RCC 7860 (cell line): ENCODE measurements at regions not wholly inside any gene's neighbourhood (a gene's known extent, or its start where the extent isn't known, plus 50 kb on each side); places are given as distances from the start of the nearest gene placed in this dataset.
"Not testable (repeated sequence)": the region's sequence is repeated elsewhere in the genome, so short reads cannot be mapped to it uniquely, and the experiment has no call there.

Experiments
- DNase-seq: peaks from one replicate; pipeline ENCODE4 v3.0.0-alpha.2; 2015; ENCODE audit warnings: low spot score
- FAIRE-seq: peaks from 2 replicates; lab custom pipeline; 2012; peaks lifted over from hg19 to GRCh38; lab: Jason Lieb, UNC

DNA sequence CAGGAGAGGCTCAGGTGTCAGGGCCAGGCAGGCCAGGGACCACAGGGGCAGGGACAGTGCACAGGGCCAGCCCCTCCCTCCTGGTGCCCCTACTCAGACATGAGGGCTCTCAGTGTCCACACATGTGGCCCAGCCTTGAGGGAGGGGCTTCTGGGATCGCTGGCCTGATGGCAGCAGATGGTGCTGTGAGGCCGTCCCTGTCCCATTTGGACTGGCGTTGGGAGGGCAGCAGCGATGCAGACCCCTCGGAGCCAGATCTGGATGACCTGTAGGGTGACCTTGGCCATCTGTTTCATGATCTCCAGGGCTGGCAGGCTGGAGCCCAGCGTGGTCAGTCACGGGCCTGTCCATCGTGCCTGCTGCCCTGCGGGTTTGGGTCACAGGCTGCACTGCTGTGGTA is 377.6 kb downstream of the TMEM121 start:
- FAIRE-seq (no peak), DNase-seq (no peak)

GRCh38 chr14:105904379-105904778 is 378.0 kb downstream of the TMEM121 start:
- FAIRE-seq, result no peak
- DNase-seq, result no peak

- DNase-seq (no peak), FAIRE-seq (no peak)
Measured at GRCh38 chr14:105905456-105905855, 379.1 kb downstream of the TMEM121 start.

DNA sequence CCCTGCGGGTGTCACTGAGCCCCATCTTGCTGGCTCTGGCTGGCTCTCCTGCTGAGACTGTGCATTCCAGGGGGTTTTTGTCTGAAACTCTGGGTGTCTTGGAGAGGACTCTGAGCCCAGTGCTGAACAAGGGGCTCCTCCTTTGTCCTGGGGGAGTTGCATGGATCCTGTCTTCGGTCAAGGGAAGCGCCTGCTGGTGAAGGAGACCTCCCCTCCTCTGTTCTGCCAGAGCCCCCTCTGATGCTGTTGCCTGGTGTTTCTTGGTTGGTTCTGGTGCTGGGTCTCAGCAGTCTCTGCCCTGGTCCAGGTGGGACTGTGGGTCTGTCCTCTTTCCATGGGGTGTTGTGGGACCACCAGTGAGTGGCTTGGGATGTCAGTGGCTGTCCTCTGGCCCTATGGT is 380.9 kb downstream of the TMEM121 start:
- DNase-seq (no peak), FAIRE-seq (no peak)

DNA sequence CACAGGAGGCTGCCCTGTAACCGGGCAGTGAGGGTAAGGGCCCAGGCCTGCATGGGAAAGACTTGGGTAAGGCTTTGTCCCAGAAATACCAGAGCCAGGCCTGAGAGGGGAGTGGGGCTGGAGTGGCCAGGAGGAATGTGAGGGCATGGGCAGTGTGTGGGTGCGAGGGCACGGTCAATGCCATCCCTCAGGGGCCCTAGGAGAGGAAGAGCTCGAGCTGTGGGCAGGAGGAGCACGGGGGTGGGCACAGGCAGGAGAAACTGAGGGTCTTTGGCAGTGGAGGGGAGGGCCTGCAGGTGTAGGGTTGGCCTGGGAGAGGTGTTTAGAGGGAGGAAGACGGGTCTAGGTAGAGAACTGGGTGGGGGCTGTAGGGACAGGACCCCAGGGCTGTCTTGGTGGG is 381.6 kb downstream of the TMEM121 start:
- FAIRE-seq, result no peak
- DNase-seq, result no peak

DNA sequence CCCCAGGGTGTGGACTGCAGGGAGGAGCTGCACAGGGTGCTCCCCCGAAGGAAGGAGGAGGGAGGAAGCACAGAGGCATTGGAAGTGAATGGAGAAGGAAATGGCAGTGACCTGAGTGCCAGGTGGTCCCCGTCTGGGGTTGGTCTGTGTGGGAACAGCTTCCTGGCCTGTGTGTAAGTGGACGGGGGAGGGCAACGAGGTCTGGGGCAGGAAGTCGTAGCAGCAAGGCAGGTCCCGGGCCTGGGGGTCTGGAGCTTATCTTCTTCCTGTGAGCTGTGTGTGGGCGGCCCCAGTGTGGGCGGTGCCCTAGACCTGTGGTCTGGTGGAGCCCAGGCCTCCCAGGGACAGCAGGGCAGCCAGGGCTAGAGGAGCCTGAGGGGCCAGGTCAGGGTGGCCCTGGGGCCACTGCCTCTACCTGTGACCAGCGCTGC is 382.1 kb downstream of the TMEM121 start:
- no peak for DNase-seq
- FAIRE-seq, result no peak

GRCh38 chr14:105909046-105909827 is 382.9 kb downstream of the TMEM121 start:
- no peak for FAIRE-seq
- DNase-seq, result no peak

DNA sequence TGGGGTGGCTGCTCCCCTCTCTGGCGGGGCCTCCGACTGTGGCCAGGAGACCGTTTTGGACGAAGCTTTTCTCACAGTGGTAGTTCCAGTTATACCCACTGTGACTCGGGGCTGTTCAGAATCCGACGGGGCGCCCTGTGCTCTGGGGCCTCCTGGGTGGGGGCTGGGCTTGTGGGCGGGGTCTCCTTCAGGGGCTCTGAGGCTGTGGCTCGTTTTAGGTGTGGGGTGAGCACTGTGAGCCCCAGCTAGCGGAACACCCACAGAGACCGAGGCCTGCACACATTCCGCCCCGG is 383.4 kb downstream of the TMEM121 start:
- not testable (repeated sequence) for DNase-seq, FAIRE-seq

GRCh38 chr14:105910426-105910825 is 384.0 kb downstream of the TMEM121 start:
- no peak for FAIRE-seq
- DNase-seq, result no peak

DNA sequence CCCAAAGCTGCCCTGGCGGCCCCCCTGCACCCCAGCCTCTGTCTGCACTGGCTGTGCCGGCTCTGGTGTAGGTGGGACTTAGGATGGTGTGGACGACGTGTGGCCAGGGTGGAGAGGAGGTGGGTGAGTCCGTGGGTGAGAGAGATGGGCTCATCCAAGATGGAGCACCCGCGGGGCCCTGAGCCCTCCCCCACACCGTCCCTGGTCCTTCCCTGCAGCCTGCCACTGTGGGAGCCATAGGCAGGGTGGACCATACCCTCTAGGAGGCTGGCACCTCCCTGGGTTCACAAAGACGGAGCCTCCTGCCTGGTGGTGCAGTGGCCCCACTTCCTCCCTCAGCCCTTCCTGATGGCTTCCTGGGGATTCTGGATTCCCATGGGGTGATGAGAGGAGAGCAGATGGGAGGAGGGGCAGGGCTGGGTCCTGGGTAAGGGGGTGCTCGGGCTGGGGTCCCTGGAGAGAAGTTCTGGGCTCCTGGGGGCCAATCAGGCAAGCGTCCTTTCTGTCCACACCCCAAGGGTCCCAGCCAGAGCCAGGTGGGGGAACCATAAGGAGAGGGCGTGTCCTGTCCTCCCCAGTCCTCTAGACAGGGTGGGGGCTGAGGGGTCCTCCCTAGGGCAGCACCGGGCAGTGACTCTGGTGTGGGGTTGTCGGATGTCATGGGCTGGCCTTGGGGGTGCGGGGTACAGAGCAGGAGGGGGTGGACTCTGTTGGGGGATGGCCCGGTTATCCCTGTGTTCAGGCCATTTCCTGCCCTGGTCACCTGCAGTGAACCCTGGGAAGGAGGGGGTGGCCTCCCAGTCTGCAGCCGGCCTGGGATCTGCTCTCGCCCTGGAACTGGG is 384.8 kb downstream of the TMEM121 start:
- no peak for DNase-seq

GRCh38 chr14:105911848-105912292 is 385.5 kb downstream of the TMEM121 start:
- not testable (repeated sequence) for DNase-seq, FAIRE-seq

More for the DNA sequence above, 384.8 kb downstream of the TMEM121 start:
- FAIRE-seq, result no peak

DNA sequence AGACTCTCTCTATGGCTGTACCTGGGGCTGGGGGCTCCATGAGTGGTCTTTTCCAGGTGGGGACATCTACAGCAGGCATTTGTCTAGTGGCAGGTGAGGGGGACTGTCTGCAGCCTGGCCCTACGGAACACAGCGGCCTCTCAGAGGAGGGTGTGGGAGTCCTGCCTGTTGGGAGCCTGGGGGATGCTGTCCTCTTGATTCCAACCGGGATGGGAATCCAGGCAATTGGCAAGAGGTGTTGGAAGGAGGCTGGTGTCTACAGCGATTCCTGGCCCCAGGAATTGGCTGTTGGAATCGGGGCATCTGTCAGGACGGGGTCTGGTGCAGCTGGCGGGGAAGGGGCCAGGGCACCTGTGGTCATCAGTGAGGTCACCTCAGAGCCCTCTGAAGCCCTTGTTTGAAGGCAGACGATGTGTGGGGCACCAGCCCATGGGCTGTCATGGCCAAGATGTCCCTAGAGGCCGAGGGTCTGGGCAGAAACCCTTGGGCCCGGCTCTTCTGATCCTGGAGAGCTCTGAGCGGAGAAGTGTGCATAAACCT is 386.3 kb downstream of the TMEM121 start:
- no peak for FAIRE-seq
- DNase-seq, result no peak

DNA sequence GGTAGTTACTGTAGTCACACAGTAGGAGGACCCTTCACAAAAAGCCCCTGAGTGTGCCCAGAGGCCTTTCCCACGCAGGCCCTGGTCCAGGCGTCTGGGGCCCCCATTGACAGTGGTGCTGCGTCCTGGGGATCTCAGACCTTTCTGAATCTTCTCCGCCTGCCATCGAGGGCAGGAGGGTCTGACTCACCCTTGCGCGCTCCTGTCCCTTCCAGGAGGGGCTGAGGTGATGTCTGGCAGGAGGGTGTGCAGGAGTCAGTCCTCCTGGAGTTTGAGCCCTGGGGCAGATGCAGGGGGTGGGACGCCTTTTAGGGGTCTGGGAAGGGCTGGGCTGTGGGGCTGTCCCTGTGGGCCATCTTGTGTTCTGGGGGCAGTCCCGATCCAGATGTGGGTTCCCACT is 386.8 kb downstream of the TMEM121 start:
- DNase-seq (no peak), FAIRE-seq (no peak)

- DNase-seq, result no peak
- FAIRE-seq, result no peak
Measured at GRCh38 chr14:105913861-105914260, 387.5 kb downstream of the TMEM121 start.

DNA sequence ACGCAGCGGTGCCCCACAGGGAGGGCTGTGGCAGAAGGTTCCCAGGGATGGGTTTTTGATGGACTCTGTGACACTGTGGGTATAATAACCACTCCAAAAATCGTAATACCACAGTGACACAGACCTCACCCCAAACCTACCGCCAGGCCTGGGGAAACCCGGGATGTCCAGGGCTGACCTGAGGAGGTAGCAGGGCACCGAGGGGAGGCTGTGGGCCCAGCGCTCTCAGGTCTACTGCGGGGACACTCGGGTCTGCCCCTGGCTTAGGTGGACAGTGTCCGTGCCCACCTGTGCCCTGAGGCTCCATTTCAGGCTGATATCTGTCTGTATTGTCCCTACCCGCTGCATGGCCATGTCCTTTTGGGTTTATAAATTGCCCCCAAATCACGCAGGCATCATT is 387.9 kb downstream of the TMEM121 start:
- DNase-seq, FAIRE-seq: not testable (repeated sequence)

GRCh38 chr14:105914738-105915385 is 388.5 kb downstream of the TMEM121 start:
- no peak for DNase-seq
- FAIRE-seq, result no peak

- FAIRE-seq, DNase-seq: not testable (repeated sequence)
Measured at GRCh38 chr14:105915546-105915945, 389.2 kb downstream of the TMEM121 start.

DNA sequence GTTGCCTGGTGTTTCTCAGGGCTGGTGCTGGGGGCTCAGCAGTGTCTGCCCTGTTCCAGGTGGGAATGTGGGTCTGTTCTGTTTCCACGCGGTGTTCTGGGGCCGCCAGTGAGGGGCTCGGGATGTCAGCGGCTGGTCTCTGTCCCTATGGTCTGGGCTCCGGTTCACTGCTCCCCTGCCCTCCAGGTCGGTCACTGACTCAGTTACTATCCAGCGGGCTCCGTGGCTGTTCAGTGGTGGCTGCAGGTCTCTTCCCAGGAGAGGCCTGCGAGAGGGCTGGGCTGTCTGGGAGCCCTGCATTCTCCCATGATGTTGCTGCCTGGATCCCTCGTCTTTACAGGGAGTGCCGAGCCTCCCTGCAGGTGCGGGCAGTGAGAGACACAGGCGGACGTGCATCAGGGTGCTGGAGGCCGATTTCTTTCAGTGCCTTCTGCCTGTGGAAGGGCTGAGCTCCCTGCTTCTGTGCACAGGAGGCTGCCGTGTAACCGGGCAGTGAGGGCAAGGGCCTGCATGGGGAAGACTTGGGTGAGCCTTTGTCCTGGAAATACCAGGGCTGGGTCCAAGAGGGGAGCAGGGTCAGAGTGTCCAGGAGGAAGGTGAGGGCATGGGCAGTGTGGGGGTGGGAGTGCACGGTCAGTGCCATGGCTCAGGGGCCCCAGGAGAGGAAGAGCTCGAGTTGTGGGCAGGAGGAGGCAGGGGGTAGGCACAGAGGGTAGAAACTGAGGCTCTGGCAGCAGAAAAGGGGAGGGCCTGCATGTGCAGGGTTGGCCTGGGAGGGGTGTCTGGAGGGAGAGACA is 391.0 kb downstream of the TMEM121 start:
- not testable (repeated sequence) for FAIRE-seq

DNA sequence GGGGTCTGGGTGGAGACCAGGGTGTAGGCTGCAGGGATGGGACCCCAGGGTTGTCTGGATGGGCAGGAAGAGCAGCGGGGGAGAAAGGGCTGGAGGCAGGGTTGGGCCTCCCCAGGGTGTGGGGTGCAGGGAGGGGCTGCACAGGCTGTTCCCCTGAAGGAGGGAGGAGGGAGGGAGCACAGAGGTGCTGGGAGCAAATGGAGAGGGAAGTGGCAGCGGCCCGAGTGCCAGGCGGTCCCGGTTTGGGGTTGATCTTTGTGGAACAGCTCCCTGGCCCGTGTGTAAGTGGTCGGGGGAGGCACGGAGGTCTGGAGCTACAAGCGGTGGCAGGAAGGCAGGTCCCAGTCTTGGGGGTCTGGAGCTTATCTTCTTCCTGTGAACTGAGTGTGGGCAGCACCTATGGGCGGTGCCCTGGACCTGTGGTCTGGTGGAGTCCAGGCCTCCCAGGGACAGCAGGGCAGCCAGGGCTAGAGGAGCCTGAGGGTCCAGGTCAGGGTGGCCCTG is 391.6 kb downstream of the TMEM121 start:
- no peak for DNase-seq
- no peak for FAIRE-seq

More for the DNA sequence above, 391.0 kb downstream of the TMEM121 start:
- not testable (repeated sequence) for DNase-seq
